ENCODE measurements at regions not wholly inside any gene's neighbourhood (a gene's known extent, or its start where the extent isn't known, plus 50 kb on each side); places are given as distances from the start of the nearest gene placed in this dataset.

- TF ChIP-seq EZH2 (IDR thresholded peaks at IDR 0.05) (no peak), POLR2A (IDR thresholded peaks at IDR 0.05; ENCODE audit: borderline replicate concordance, extremely low read depth, insufficient read depth, insufficient read length) (no peak), SIN3A (IDR thresholded peaks at IDR 0.05; ENCODE audit: low read depth) (no peak)
- TF ChIP-seq, protein P1, sequence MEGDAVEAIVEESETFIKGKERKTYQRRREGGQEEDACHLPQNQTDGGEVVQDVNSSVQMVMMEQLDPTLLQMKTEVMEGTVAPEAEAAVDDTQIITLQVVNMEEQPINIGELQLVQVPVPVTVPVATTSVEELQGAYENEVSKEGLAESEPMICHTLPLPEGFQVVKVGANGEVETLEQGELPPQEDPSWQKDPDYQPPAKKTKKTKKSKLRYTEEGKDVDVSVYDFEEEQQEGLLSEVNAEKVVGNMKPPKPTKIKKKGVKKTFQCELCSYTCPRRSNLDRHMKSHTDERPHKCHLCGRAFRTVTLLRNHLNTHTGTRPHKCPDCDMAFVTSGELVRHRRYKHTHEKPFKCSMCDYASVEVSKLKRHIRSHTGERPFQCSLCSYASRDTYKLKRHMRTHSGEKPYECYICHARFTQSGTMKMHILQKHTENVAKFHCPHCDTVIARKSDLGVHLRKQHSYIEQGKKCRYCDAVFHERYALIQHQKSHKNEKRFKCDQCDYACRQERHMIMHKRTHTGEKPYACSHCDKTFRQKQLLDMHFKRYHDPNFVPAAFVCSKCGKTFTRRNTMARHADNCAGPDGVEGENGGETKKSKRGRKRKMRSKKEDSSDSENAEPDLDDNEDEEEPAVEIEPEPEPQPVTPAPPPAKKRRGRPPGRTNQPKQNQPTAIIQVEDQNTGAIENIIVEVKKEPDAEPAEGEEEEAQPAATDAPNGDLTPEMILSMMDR (IDR thresholded peaks at IDR 0.05 in 2 of 3, conservative IDR thresholded peaks at IDR 0.05 in 1 of 3; ENCODE audit: borderline replicate concordance in 1 of 3, insufficient read depth in 1 of 3, low read depth in 2 of 3, low read length in 2 of 3) = no peak
Observed at GRCh38 chr18:66168685-66169235, 417.9 kb downstream of the CDH7 start.

Data from HCT116 (cell line).